Mucosa of rectum (tissue), 2 donors: ENCODE measurements at regions not wholly inside any gene's neighbourhood (a gene's known extent, or its start where the extent isn't known, plus 50 kb on each side); places are given as distances from the start of the nearest gene placed in this dataset.
"Not testable (repeated sequence)": the region's sequence is repeated elsewhere in the genome, so short reads cannot be mapped to it uniquely, and the experiment has no call there.

ENCODE experiments used
- H3K27ac ChIP-seq, 2 donors: one replicate each; pipeline ENCODE4 v1.7.0; 2013; ENCODE audit warnings: inconsistent platforms in 2 of 2, low read depth in 2 of 2, low read length in 2 of 2
- H3K27me3 ChIP-seq, 2 donors: one replicate each; pipeline ENCODE4 v1.7.0; 2013; ENCODE audit warnings: low read length in 2 of 2; ENCODE audit not compliant: control insufficient read depth in 2 of 2, insufficient read depth in 2 of 2
- H3K36me3 ChIP-seq, 2 donors: one replicate each; pipeline ENCODE4 v1.7.0; 2013; ENCODE audit warnings: low read length in 2 of 2; ENCODE audit not compliant: control insufficient read depth in 2 of 2, insufficient read depth in 2 of 2
- H3K4me1 ChIP-seq, 2 donors: one replicate each; pipeline ENCODE4 v1.7.0; 2013; ENCODE audit warnings: low read length in 2 of 2, mild to moderate bottlenecking in 1 of 2; ENCODE audit not compliant: control insufficient read depth in 2 of 2, insufficient read depth in 2 of 2
- H3K4me3 ChIP-seq, 2 donors: one replicate each; pipeline ENCODE4 v1.7.0; 2013; ENCODE audit warnings: low read length in 2 of 2
- H3K9ac ChIP-seq, 2 donors: one replicate each; pipeline ENCODE4 v1.7.0; 2013; ENCODE audit warnings: low read length in 2 of 2, low read depth in 1 of 2, mild to moderate bottlenecking in 1 of 2
- H3K9me3 ChIP-seq, 2 donors: one replicate each; pipeline ENCODE4 v1.7.0; 2013; ENCODE audit warnings: low read length in 2 of 2; ENCODE audit not compliant: control insufficient read depth in 2 of 2
- donor health status: healthy.
- donor health status: Normal muscosa, but diverticular disease.

GRCh38 chr6:84882768-84883766 lies 118.7 kb upstream of the TBX18 start:
- H3K27ac ChIP-seq, result no peak overlapping the region
- H3K9ac ChIP-seq, result no peak overlapping the region
- H3K27me3 ChIP-seq, result no peaks in the 10 kb centered on the region
- no peaks in the 10 kb centered on the region for H3K4me1 ChIP-seq
- no peak overlapping the region for H3K4me3 ChIP-seq
- no peaks in the 10 kb centered on the region for H3K9me3 ChIP-seq
- H3K36me3 ChIP-seq, result no peaks in the 10 kb centered on the region

- not testable (repeated sequence) for H3K9ac ChIP-seq, H3K4me3 ChIP-seq, H3K27ac ChIP-seq, H3K4me1 ChIP-seq, H3K9me3 ChIP-seq, H3K27me3 ChIP-seq, H3K36me3 ChIP-seq
Measured at GRCh38 chr6:84879385-84879784, 115.0 kb upstream of the TBX18 start.

- Histone ChIP-seq H3K9me3 (no peaks in the 10 kb centered on the region), H3K4me3 (no peak overlapping the region), H3K36me3 (no peaks in the 10 kb centered on the region), H3K27me3 (no peaks in the 10 kb centered on the region), H3K4me1 (no peaks in the 10 kb centered on the region), H3K27ac (no peak overlapping the region), H3K9ac (no peak overlapping the region)
Measured at GRCh38 chr6:84877515-84878210, 113.3 kb upstream of the TBX18 start.

GRCh38 chr6:84876723-84877514 lies 112.5 kb upstream of the TBX18 start:
- no peaks in the 10 kb centered on the region for H3K4me1 ChIP-seq
- no peak overlapping the region for H3K27ac ChIP-seq
- H3K27me3 ChIP-seq, result no peaks in the 10 kb centered on the region
- no peaks in the 10 kb centered on the region for H3K36me3 ChIP-seq
- H3K9me3 ChIP-seq, result no peaks in the 10 kb centered on the region
- no peak overlapping the region for H3K9ac ChIP-seq
- no peak overlapping the region for H3K4me3 ChIP-seq

GRCh38 chr6:84872996-84873723 lies 108.8 kb upstream of the TBX18 start:
- H3K9me3 ChIP-seq, result no peaks in the 10 kb centered on the region
- no peak overlapping the region for H3K4me3 ChIP-seq
- H3K27me3 ChIP-seq, result no peaks in the 10 kb centered on the region
- no peak overlapping the region for H3K9ac ChIP-seq
- no peak overlapping the region for H3K27ac ChIP-seq
- H3K4me1 ChIP-seq, result no peaks in the 10 kb centered on the region
- no peaks in the 10 kb centered on the region for H3K36me3 ChIP-seq

GRCh38 chr6:84871925-84872324 lies 107.5 kb upstream of the TBX18 start:
- Histone ChIP-seq H3K27ac (no peak overlapping the region), H3K27me3 (no peaks in the 10 kb centered on the region), H3K4me3 (no peak overlapping the region), H3K4me1 (no peaks in the 10 kb centered on the region), H3K9ac (no peak overlapping the region), H3K36me3 (no peaks in the 10 kb centered on the region), H3K9me3 (no peaks in the 10 kb centered on the region)

- no peak overlapping the region for H3K9ac ChIP-seq
- H3K4me3 ChIP-seq, result no peak overlapping the region
- no peaks in the 10 kb centered on the region for H3K9me3 ChIP-seq
- H3K27me3 ChIP-seq, result no peaks in the 10 kb centered on the region
- no peak overlapping the region for H3K27ac ChIP-seq
- no peaks in the 10 kb centered on the region for H3K4me1 ChIP-seq
- no peaks in the 10 kb centered on the region for H3K36me3 ChIP-seq
Measured at GRCh38 chr6:84870672-84871071, 106.3 kb upstream of the TBX18 start.

GRCh38 chr6:84868149-84868548 lies 103.8 kb upstream of the TBX18 start:
- Histone ChIP-seq H3K9ac (no peak overlapping the region), H3K36me3 (no peaks in the 10 kb centered on the region), H3K4me1 (no peaks in the 10 kb centered on the region), H3K27me3 (no peaks in the 10 kb centered on the region), H3K9me3 (no peaks in the 10 kb centered on the region), H3K4me3 (no peak overlapping the region), H3K27ac (no peak overlapping the region)

GRCh38 chr6:84867521-84867920 lies 103.1 kb upstream of the TBX18 start:
- Histone ChIP-seq H3K4me1 (no peaks in the 10 kb centered on the region), H3K9ac (no peak overlapping the region), H3K27ac (no peak overlapping the region), H3K4me3 (no peak overlapping the region), H3K36me3 (no peaks in the 10 kb centered on the region), H3K9me3 (no peaks in the 10 kb centered on the region), H3K27me3 (no peaks in the 10 kb centered on the region)
